HL-60 (cell line): ENCODE measurements at regions not wholly inside any gene's neighbourhood (a gene's known extent, or its start where the extent isn't known, plus 50 kb on each side); places are given as distances from the start of the nearest gene placed in this dataset.

Experiments
- DNase-seq, 2 experiments: peaks; one replicate each; pipeline ENCODE4 v3.0.0-alpha.2; 2010 to 2020; ENCODE audit warnings: low read depth in 1 of 2, low spot score in 1 of 2
- H3K27ac ChIP-seq: fragments of 250-450 bp; sonication (Bioruptor Pico); replicated peaks from 2 replicates; pipeline ENCODE4 v1.5.1; 2020; ENCODE audit warnings: mild to moderate bottlenecking, moderate library complexity
- H3K27me3 ChIP-seq: fragments of 250-450 bp; sonication (Bioruptor Pico); 2 replicates; pipeline ENCODE4 v1.5.1; 2021; ENCODE audit warnings: mild to moderate bottlenecking, moderate library complexity; ENCODE audit not compliant: insufficient read depth, poor library complexity, severe bottlenecking
- H3K4me3 ChIP-seq: replicated peaks from 2 replicates; pipeline ENCODE4 v1.5.1; 2011; ENCODE audit warnings: mild to moderate bottlenecking, control low read depth, low read length; ENCODE audit not compliant: insufficient read depth
- GABPA ChIP-seq: IDR thresholded peaks from 2 replicates; pipeline ENCODE4 v1.6.1; 2012; ENCODE audit warnings: low read depth
- POLR2AphosphoS5 ChIP-seq: IDR thresholded peaks from 2 replicates; pipeline ENCODE4 v1.6.1; 2012; ENCODE audit warnings: low read depth
- REST ChIP-seq: IDR thresholded peaks from 2 replicates; pipeline ENCODE4 v1.6.1; 2012; ENCODE audit warnings: low read depth; ENCODE audit not compliant: insufficient replicate concordance
- SPI1 ChIP-seq: IDR thresholded peaks from 2 replicates; pipeline ENCODE4 v1.6.1; 2012; ENCODE audit warnings: low read depth, mild to moderate bottlenecking, borderline replicate concordance
- TF ChIP-seq, protein P1 (sequence below): IDR thresholded peaks from one replicate; pipeline ENCODE4 v1.5.1; 2011; ENCODE audit warnings: low read length, control low read depth, inconsistent platforms; ENCODE audit not compliant: insufficient read depth

- Histone ChIP-seq H3K27me3 (no peaks in the 10 kb centered on the region), H3K27ac (no peak overlapping the region), H3K4me3 (no peak overlapping the region)
- TF ChIP-seq SPI1 (no peak), GABPA (no peak), REST (no peak), POLR2AphosphoS5 (no peak)
- TF ChIP-seq, protein P1, sequence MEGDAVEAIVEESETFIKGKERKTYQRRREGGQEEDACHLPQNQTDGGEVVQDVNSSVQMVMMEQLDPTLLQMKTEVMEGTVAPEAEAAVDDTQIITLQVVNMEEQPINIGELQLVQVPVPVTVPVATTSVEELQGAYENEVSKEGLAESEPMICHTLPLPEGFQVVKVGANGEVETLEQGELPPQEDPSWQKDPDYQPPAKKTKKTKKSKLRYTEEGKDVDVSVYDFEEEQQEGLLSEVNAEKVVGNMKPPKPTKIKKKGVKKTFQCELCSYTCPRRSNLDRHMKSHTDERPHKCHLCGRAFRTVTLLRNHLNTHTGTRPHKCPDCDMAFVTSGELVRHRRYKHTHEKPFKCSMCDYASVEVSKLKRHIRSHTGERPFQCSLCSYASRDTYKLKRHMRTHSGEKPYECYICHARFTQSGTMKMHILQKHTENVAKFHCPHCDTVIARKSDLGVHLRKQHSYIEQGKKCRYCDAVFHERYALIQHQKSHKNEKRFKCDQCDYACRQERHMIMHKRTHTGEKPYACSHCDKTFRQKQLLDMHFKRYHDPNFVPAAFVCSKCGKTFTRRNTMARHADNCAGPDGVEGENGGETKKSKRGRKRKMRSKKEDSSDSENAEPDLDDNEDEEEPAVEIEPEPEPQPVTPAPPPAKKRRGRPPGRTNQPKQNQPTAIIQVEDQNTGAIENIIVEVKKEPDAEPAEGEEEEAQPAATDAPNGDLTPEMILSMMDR: no peak
- no peak for DNase-seq
Measured at GRCh38 chr3:66738625-66739365, 238.0 kb upstream of the LRIG1 start.

DNA sequence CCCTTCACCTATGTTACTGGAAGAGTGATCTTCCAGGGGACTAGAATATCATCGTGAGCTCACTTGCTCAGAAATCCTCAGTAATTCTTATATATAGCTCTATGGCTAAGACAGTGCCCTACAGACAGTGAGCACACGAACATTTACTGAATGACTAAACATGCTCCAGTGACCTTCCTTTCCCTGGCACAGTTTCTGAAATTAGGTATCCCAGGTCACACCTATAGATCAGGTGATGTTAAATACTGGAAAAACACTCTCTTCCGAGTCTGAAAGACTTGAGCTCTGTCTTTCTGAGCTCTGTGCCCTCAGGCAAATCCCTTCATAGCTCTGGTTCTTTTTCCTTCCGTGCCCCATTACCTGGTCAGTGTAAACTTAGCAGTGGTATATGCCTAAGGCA lies 239.4 kb upstream of the LRIG1 start:
- Histone ChIP-seq H3K27me3 (no peaks in the 10 kb centered on the region), H3K27ac (no peak overlapping the region), H3K4me3 (no peak overlapping the region)
- TF ChIP-seq POLR2AphosphoS5 (no peak), SPI1 (no peak), GABPA (no peak), REST (no peak)
- TF ChIP-seq, protein P1: no peak
- DNase-seq: no peak

- no peak overlapping the region for H3K4me3 ChIP-seq
- TF ChIP-seq POLR2AphosphoS5 (no peak), SPI1 (no peak), REST (no peak), GABPA (no peak)
- TF ChIP-seq, protein P1: no peak
- no peak overlapping the region for H3K27ac ChIP-seq
- no peaks in the 10 kb centered on the region for H3K27me3 ChIP-seq
- no peak for DNase-seq
Measured at GRCh38 chr3:66744521-66744920, 243.7 kb upstream of the LRIG1 start.
